PC-9 (cell line): ENCODE measurements at regions not wholly inside any gene's neighbourhood (a gene's known extent, or its start where the extent isn't known, plus 50 kb on each side); places are given as distances from the start of the nearest gene placed in this dataset.

Experiments
- BruUV-seq: library from RNA; stranded (reverse); fragments of 400-500 nt; replicated peaks from 2 replicates; lab custom pipeline; 2021; lab: Mats Ljungman, UMichigan
- CTCF ChIA-PET: fragments of 300-600 bp; sonication (Branson Sonifier 250); formaldehyde crosslinking; loops from one replicate; lab custom pipeline; 2022; ENCODE audit warnings: antibody characterized with exemption; lab: Charles Lee
- POLR2A ChIA-PET: fragments of 300-600 bp; sonication (Branson Sonifier 250); formaldehyde crosslinking; loops from one replicate; lab custom pipeline; 2022; ENCODE audit warnings: antibody characterized with exemption; ENCODE audit not compliant: unreplicated experiment; lab: Charles Lee
- DNase-seq, 2 experiments: peaks; one replicate each; pipeline versions ENCODE4 v3.0.0 to v3.0.0-alpha.2; 2015 to 2022; ENCODE audit warnings: mixed read lengths in 1 of 2
- H2AFZ ChIP-seq: fragments of 200-600 bp; sonication (generic); 2 replicates; pipeline ENCODE4 v1.8.1; 2017; ENCODE audit warnings: antibody characterized with exemption
- H3F3A ChIP-seq: fragments of 200-600 bp; sonication (generic); 2 replicates; pipeline ENCODE4 v1.8.1; 2017; ENCODE audit warnings: antibody characterized with exemption, mild to moderate bottlenecking, low read depth; ENCODE audit not compliant: insufficient read depth
- H3K27ac ChIP-seq: fragments of 200-600 bp; sonication (generic); 2 replicates; pipeline ENCODE4 v1.6.1; 2016; ENCODE audit warnings: mixed run types
- H3K27me3 ChIP-seq: fragments of 200-600 bp; sonication (generic); 2 replicates; pipeline ENCODE4 v1.6.1; 2016; ENCODE audit warnings: low read depth, mixed run types; ENCODE audit not compliant: insufficient read depth
- H3K36me3 ChIP-seq: fragments of 200-600 bp; sonication (generic); 2 replicates; pipeline ENCODE4 v1.6.1; 2016; ENCODE audit warnings: low read depth, mixed run types
- H3K4me1 ChIP-seq: fragments of 200-600 bp; sonication (generic); replicated peaks from 2 replicates; pipeline ENCODE4 v1.6.1; 2016; ENCODE audit warnings: mixed run types; ENCODE audit not compliant: insufficient read depth
- H3K4me2 ChIP-seq: fragments of 200-600 bp; sonication (generic); 2 replicates; pipeline ENCODE4 v1.6.1; 2017; ENCODE audit warnings: mixed run types
- H3K4me3 ChIP-seq: fragments of 200-600 bp; sonication (generic); 2 replicates; pipeline ENCODE4 v1.6.1; 2016; ENCODE audit warnings: mixed run types
- H3K79me2 ChIP-seq: fragments of 200-600 bp; sonication (generic); 2 replicates; pipeline ENCODE4 v1.6.1; 2017; ENCODE audit warnings: low read depth, mixed run types
- H3K9me2 ChIP-seq: fragments of 200-600 bp; sonication (generic); 2 replicates; pipeline ENCODE4 v1.8.1; 2017; ENCODE audit warnings: mild to moderate bottlenecking; ENCODE audit not compliant: insufficient read depth
- H3K9me3 ChIP-seq: fragments of 200-600 bp; sonication (generic); 2 replicates; pipeline ENCODE4 v1.8.1; 2016; ENCODE audit warnings: low read depth; ENCODE audit not compliant: insufficient read depth
- H4K20me1 ChIP-seq: fragments of 200-600 bp; sonication (generic); 2 replicates; pipeline ENCODE4 v1.8.1; 2017; ENCODE audit not compliant: insufficient read depth
- CTCF ChIP-seq: fragments of 200-600 bp; sonication (generic); conservative IDR thresholded peaks from 2 replicates; pipeline ENCODE4 v1.6.1; 2017; ENCODE audit warnings: mixed run types, antibody characterized with exemption, mild to moderate bottlenecking, moderate library complexity
- EZH2 ChIP-seq: fragments of 200-600 bp; sonication (generic); IDR thresholded peaks from 2 replicates; pipeline ENCODE4 v1.8.0; 2017; ENCODE audit warnings: antibody characterized with exemption, low read depth
- intact Hi-C: fragments of 100-400 bp; cut with micrococcal nuclease; formaldehyde crosslinking; loops from one replicate; pipeline ENCODE4 v1.10.0; 2022; ENCODE audit not compliant: unreplicated experiment

- H3K4me3 ChIP-seq = no peak overlapping the region
- no peaks in the 10 kb centered on the region for H3K79me2 ChIP-seq
- no peaks in the 10 kb centered on the region for H3K9me3 ChIP-seq
- no peaks in the 10 kb centered on the region for H3F3A ChIP-seq
- H3K27me3 ChIP-seq = no peaks in the 10 kb centered on the region
- no TSS peak for BruUV-seq
- H3K9me2 ChIP-seq = no peaks in the 10 kb centered on the region
- H4K20me1 ChIP-seq = no peaks in the 10 kb centered on the region
- no peaks in the 10 kb centered on the region for H3K4me1 ChIP-seq
- H2AFZ ChIP-seq = no peak overlapping the region
- no peak overlapping the region for H3K4me2 ChIP-seq
- H3K27ac ChIP-seq = no peak overlapping the region
- intact Hi-C loops = no loop called here
- no peak for DNase-seq
- POLR2A ChIA-PET = no interaction called here
- no peaks in the 10 kb centered on the region for H3K36me3 ChIP-seq
- TF ChIP-seq EZH2 = no peak
- TF ChIP-seq CTCF = no peak
- CTCF ChIA-PET = no interaction called here
Observed at GRCh38 chr10:124346831-124347230, 71.9 kb downstream of the OAT start.

GRCh38 chr10:124345521-124345920 lies 73.2 kb downstream of the OAT start:
- intact Hi-C loops = no loop called here
- Histone ChIP-seq H3K36me3 (no peaks in the 10 kb centered on the region), H2AFZ (no peak overlapping the region), H3K9me3 (no peaks in the 10 kb centered on the region), H3K4me2 (no peak overlapping the region), H3K9me2 (no peaks in the 10 kb centered on the region), H3F3A (no peaks in the 10 kb centered on the region), H3K27ac (no peak overlapping the region), H3K4me1 (0 out of 2 replicates have a peak, but pooled peaks cover 3% of the 10 kb centered on the region), H3K27me3 (no peaks in the 10 kb centered on the region), H3K4me3 (no peak overlapping the region), H4K20me1 (no peaks in the 10 kb centered on the region), H3K79me2 (no peaks in the 10 kb centered on the region)
- POLR2A ChIA-PET = no interaction called here
- TF ChIP-seq EZH2 = no peak
- TF ChIP-seq CTCF = no peak
- no peak for DNase-seq
- CTCF ChIA-PET = no interaction called here
- BruUV-seq = no TSS peak

- H3K27ac ChIP-seq = no peak overlapping the region
- H3K4me3 ChIP-seq = no peak overlapping the region
- H4K20me1 ChIP-seq = no peaks in the 10 kb centered on the region
- no peaks in the 10 kb centered on the region for H3K9me2 ChIP-seq
- BruUV-seq = no TSS peak
- H3K4me2 ChIP-seq = no peak overlapping the region
- no peak for TF ChIP-seq EZH2
- TF ChIP-seq CTCF = no peak
- H3K9me3 ChIP-seq = no peaks in the 10 kb centered on the region
- intact Hi-C loops = no loop called here
- H3F3A ChIP-seq = no peaks in the 10 kb centered on the region
- POLR2A ChIA-PET = no interaction called here
- H3K36me3 ChIP-seq = no peaks in the 10 kb centered on the region
- CTCF ChIA-PET = no interaction called here
- H3K79me2 ChIP-seq = no peaks in the 10 kb centered on the region
- DNase-seq = no peak
- H2AFZ ChIP-seq = no peak overlapping the region
- H3K4me1 ChIP-seq = 0 out of 2 replicates have a peak, but pooled peaks cover 3% of the 10 kb centered on the region
- no peaks in the 10 kb centered on the region for H3K27me3 ChIP-seq
Observed at GRCh38 chr10:124344931-124345330, 73.8 kb downstream of the OAT start.
